ENCODE measurements at regions not wholly inside any gene's neighbourhood (a gene's known extent, or its start where the extent isn't known, plus 50 kb on each side); places are given as distances from the start of the nearest gene placed in this dataset.

DNA sequence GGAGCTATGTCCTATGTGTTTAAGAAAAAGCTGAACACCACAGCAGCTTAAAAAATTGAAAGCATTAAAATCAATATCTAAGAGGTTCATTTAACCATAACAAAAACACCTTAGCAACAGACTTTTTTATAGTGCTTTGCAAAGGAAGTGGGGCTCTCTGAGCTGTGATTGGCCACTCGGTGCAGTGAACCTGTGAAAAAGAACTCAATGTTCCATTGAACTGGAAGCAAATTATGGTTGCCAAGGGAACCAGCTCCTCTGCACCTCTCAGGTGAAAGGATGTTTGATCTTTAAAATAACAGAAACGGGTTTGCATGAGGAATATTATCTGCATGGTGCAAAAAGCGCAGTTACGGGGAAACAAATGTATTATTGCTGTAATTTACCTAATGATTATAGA, 149.4 kb downstream of the SNAPC1 start:
- Mint-ChIP-seq H3K4me3 (no peak overlapping the region), H3K36me3 (ENCODE audit: low read depth) (no peaks in the 10 kb centered on the region), H3K27me3 (peaks cover 28% of the 10 kb centered on the region), H3K9me3 (no peaks in the 10 kb centered on the region), H3K27ac (no peak overlapping the region), H3K4me1 (no peaks in the 10 kb centered on the region)
- intact Hi-C loops (cut with micrococcal nuclease) = no loop called here
- no peak for DNase-seq

DNA sequence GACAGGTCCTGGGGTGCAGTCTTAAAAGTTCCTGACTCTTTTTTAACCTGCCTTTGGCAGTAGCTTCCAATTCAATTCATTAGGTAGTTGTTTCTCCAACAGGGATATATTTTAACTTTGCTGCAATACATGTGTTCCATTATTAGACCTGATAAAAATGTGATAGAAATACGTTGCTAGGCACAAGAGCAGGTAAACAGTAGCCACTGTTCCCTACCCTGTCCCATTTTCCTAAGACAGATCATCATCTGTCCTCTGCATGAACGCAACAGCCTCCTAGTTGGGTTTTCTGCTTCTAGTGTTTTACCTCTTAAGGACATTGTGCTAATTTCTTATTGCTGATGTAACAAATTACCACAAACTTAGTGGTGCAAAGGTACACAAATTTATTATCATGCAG, 156.8 kb downstream of the SNAPC1 start:
- H3K9me3 Mint-ChIP-seq = no peaks in the 10 kb centered on the region
- intact Hi-C loops (cut with micrococcal nuclease) = no loop called here
- no peak overlapping the region for H3K27ac Mint-ChIP-seq
- peaks cover 2% of the 10 kb centered on the region for H3K4me1 Mint-ChIP-seq
- H3K27me3 Mint-ChIP-seq = peaks cover 24% of the 10 kb centered on the region
- H3K36me3 Mint-ChIP-seq (ENCODE audit: low read depth) = no peaks in the 10 kb centered on the region
- no peak overlapping the region for H3K4me3 Mint-ChIP-seq
- DNase-seq = no peak

DNA sequence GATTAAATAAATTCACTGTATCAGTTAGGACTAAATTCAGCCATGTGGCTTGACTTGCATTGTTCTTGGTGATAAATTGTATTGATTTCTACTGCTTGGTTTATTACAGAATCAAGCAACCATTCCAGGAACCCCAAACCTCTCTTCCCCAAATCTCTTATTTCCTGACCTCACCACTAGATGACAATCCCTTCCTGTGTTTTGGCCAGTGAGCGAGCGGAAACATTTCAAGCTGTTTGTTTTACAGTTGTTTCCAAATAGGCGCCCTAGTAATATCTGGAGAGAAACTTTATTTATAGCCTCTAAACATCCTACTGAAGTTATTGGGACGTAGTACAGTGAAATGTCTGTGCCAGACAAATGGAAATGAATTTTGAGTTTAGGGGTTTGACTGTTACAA, 161.1 kb downstream of the SNAPC1 start:
- Mint-ChIP-seq H3K36me3 (ENCODE audit: low read depth) (no peaks in the 10 kb centered on the region), H3K4me1 (peaks cover 2% of the 10 kb centered on the region), H3K27ac (no peak overlapping the region), H3K4me3 (no peak overlapping the region), H3K9me3 (no peaks in the 10 kb centered on the region), H3K27me3 (peaks cover 35% of the 10 kb centered on the region)
- DNase-seq = no peak
- intact Hi-C loops (cut with micrococcal nuclease) = loop anchor here (10.0 kb wide), 1 partner anchor 201 kb away; no protein-coding TSS in a partner anchor

DNA sequence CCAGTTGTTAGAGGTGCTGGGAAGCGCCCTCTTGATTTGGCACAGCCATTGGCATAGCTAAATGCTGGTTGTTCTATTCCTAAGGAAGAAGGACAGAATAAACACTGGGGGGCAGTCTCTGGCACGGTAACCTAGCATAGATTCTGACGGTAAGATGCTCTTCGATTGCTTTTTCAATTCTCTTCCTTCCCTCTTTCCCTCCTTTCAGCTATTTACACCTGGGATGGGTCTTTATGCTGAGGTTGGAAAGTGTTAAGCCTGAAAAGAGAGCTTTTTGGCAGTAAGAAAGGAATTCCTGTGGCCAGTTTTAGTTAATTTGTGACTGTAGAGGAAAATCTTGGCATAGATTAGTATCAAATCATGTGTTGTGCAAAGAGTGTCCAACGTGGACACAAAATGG, 162.8 kb downstream of the SNAPC1 start:
- Mint-ChIP-seq H3K9me3 (no peaks in the 10 kb centered on the region), H3K27me3 (peaks cover 42% of the 10 kb centered on the region), H3K4me3 (no peak overlapping the region), H3K36me3 (ENCODE audit: low read depth) (no peaks in the 10 kb centered on the region), H3K27ac (no peak overlapping the region), H3K4me1 (peaks cover 2% of the 10 kb centered on the region)
- intact Hi-C loops (cut with micrococcal nuclease) = loop anchor here (10.0 kb wide), 1 partner anchor 200 kb away; no protein-coding TSS in a partner anchor
- no peak for DNase-seq

DNA sequence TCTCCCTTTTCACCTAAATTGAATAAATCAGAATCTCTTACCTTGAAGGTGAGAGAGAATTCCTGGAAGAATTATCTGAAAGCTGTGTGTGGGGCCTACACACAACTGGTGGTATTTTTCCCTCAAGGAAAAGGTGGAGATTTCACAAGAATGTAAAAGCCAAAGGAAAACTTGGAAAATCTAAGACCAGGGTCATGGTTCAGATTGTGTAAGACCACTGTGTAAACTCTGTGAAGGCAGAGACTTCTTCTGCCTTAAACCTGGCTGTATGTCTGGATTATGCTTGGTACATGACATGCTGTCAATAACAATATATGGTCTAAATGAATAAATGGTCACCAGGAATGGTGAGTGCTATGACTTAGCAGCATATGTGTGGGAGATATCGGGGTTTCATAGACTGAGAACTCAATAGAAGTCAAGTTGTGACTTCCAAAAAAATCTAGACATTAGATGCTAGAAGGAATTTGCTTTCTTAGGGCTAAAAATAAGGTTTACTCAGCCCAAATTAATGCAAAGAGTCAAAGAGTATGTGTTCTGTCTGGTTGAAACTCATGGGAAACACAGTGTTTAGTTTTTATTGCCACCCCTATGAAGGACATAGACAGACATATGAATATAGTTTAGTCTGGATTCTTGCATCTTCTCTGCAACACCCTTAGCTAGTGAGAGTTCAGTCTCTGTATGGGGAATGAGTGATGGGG, 163.7 kb downstream of the SNAPC1 start:
- H3K27me3 Mint-ChIP-seq = peaks cover 47% of the 10 kb centered on the region
- H3K27ac Mint-ChIP-seq = no peak overlapping the region
- DNase-seq = no peak
- no peaks in the 10 kb centered on the region for H3K36me3 Mint-ChIP-seq (ENCODE audit: low read depth)
- H3K4me1 Mint-ChIP-seq = peaks cover 2% of the 10 kb centered on the region
- H3K9me3 Mint-ChIP-seq = no peaks in the 10 kb centered on the region
- no peak overlapping the region for H3K4me3 Mint-ChIP-seq
- intact Hi-C loops (cut with micrococcal nuclease) = loop anchor here (10.0 kb wide), 1 partner anchor 199 kb away; no protein-coding TSS in a partner anchor

DNA sequence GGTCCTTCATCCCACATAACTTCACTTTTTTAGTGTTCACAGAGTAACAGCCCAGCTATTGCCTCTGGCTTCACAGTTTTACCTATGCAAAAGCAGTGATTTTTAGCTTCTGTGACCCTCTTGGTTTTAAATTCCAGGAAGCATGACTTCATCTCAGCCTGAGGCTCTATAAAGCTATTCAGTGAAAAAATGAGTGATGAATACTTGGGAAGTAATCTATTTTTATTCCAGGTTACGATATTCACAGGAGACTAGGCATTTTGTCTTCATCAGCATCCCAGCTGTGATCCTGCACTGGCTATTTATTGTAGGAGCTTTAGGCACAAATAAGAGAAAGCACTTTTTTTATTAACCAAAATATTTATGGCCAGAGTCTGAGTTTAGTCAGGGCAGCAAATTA, 164.8 kb downstream of the SNAPC1 start:
- Mint-ChIP-seq H3K4me1 (peaks cover 2% of the 10 kb centered on the region), H3K4me3 (no peak overlapping the region), H3K27ac (no peak overlapping the region), H3K36me3 (ENCODE audit: low read depth) (no peaks in the 10 kb centered on the region), H3K9me3 (no peaks in the 10 kb centered on the region), H3K27me3 (peaks cover 50% of the 10 kb centered on the region)
- no peak for DNase-seq
- intact Hi-C loops (cut with micrococcal nuclease) = loop anchor here (10.0 kb wide), 1 partner anchor 198 kb away; no protein-coding TSS in a partner anchor

DNA sequence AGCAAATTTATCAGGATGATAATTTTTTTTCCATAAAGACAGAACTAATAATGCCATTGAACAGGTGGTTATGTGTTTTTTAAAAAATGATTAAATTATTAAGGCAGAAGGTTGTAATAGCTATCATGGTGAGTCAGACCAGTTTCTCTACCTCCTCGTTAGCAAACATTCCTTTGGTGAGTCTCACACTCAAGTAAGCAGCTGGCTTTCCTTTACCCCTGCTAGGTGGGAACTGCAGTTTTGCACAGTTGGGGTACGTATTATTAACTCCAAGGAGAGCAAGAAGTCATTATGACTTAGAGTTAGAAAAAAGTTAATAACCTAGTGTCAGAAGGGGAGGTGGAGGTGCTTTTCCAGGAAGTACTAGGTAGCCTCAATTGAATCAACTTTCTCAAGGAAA, 165.3 kb downstream of the SNAPC1 start:
- DNase-seq = no peak
- no peaks in the 10 kb centered on the region for H3K9me3 Mint-ChIP-seq
- intact Hi-C loops (cut with micrococcal nuclease) = loop anchor here (10.0 kb wide), 1 partner anchor 197 kb away; no protein-coding TSS in a partner anchor
- H3K27ac Mint-ChIP-seq = no peak overlapping the region
- H3K4me1 Mint-ChIP-seq = peaks cover 2% of the 10 kb centered on the region
- H3K4me3 Mint-ChIP-seq = no peak overlapping the region
- no peaks in the 10 kb centered on the region for H3K36me3 Mint-ChIP-seq (ENCODE audit: low read depth)
- peaks cover 49% of the 10 kb centered on the region for H3K27me3 Mint-ChIP-seq

DNA sequence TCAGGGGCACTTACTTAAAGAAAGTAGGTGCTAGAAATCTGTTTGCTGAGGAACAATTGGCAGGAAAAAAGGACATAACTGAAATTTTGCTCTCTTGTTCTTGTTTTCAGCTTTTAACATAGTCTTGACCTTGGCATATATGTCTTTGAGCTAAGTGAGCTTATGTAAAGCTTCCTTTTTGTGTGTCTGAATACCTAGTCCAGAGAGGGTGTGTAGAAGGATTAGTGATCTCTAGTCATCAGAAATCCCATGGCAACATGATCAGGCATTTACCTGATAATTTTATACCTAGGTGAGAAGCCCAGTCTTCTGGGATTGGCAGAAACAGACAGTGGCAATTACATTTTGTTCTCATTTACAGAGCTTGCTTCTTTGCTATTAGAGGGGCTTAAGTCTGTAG, 166.1 kb downstream of the SNAPC1 start:
- H3K9me3 Mint-ChIP-seq = no peaks in the 10 kb centered on the region
- no peaks in the 10 kb centered on the region for H3K36me3 Mint-ChIP-seq (ENCODE audit: low read depth)
- DNase-seq = no peak
- H3K27me3 Mint-ChIP-seq = peaks cover 50% of the 10 kb centered on the region
- peaks cover 1% of the 10 kb centered on the region for H3K4me1 Mint-ChIP-seq
- H3K27ac Mint-ChIP-seq = no peak overlapping the region
- H3K4me3 Mint-ChIP-seq = no peak overlapping the region
- intact Hi-C loops (cut with micrococcal nuclease) = loop anchor here (10.0 kb wide), 1 partner anchor 197 kb away; no protein-coding TSS in a partner anchor

DNA sequence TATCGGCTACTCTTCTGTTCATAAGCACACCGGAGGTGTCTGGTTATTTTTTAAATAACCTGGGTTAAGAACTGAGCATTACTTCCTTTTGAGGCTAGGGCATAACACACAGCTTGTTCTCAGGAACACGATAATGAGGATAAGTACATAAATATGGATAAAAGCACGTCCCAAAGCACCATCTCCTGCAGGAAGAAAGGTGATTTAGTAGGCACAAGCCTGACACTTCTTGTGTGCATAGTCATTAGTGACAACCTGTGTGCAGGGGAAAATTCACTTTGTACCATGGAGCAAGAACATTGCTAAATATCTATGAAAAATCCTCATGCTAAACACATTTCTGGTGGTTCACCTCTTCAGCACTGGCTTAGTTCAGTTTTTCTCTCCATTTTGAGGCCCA, 166.5 kb downstream of the SNAPC1 start:
- Mint-ChIP-seq H3K27me3 (peaks cover 49% of the 10 kb centered on the region), H3K4me1 (no peaks in the 10 kb centered on the region)
- intact Hi-C loops (cut with micrococcal nuclease) = loop anchor here (10.0 kb wide), 1 partner anchor 196 kb away; no protein-coding TSS in a partner anchor

DNA sequence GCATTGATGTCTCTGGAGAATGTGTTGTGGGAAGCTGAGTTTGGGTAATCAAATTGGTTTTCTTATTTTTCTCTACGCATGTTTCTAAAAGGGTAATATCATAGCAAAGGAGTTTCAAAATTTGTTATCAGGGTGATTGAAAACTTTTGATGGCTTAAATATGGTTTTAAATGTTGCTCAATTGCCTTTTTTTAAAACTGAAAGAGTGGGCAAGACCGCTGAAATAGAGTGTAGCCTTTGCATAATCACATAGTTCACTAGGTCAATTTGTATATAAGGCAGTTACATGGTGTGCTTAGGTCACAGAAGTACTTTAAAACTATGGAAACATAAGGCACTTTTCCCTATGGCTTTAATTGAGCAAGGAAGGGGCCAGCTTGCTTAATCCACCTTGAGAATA, 167.4 kb downstream of the SNAPC1 start:
- no peaks in the 10 kb centered on the region for H3K4me1 Mint-ChIP-seq
- peaks cover 42% of the 10 kb centered on the region for H3K27me3 Mint-ChIP-seq
- no peak for DNase-seq
- no peaks in the 10 kb centered on the region for H3K36me3 Mint-ChIP-seq (ENCODE audit: low read depth)
- intact Hi-C loops (cut with micrococcal nuclease) = loop anchor here (10.0 kb wide), 1 partner anchor 195 kb away; no protein-coding TSS in a partner anchor
- H3K9me3 Mint-ChIP-seq = no peaks in the 10 kb centered on the region
- H3K4me3 Mint-ChIP-seq = no peak overlapping the region
- H3K27ac Mint-ChIP-seq = no peak overlapping the region

More for the DNA sequence above, 166.5 kb downstream of the SNAPC1 start:
- Mint-ChIP-seq H3K27ac (no peak overlapping the region), H3K9me3 (no peaks in the 10 kb centered on the region), H3K36me3 (ENCODE audit: low read depth) (no peaks in the 10 kb centered on the region), H3K4me3 (no peak overlapping the region)
- DNase-seq = no peak

DNA sequence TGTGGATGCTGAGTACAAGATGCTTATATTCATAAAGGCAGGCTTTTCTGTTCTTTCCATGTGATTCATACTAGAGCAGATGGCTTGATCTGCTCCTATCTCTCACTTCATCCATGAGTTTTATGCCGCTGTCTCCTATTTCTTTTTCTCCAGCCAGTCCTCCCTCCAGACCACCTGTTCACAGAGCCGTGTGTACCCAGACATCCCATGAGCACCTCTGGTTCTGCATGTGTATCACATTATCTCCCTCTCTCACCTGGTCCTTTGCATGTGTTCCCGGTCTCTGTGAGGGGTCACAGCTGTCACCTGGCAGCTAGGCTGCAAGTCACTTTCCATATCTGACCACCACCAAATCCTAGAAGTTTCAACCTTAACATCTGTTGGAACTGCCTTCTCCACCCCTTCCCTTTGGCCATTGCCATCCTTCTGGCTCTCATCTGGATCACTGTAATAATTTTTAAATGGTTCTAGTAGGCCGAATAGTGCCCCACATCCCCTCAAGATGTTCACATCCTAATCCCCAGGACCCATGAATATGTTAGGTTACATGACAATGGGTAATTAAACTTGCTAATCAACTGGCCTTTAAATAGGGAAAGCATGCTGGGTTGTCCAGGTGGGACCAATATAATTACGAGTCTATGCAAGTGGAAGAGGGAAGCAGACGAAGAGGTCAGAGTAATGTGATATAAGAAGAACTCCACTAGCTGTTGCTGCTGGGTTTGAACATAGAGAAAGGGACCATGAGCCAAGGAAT, 168.1 kb downstream of the SNAPC1 start:
- intact Hi-C loops (cut with micrococcal nuclease) = no loop called here
- Mint-ChIP-seq H3K4me3 (no peak overlapping the region), H3K36me3 (ENCODE audit: low read depth) (no peaks in the 10 kb centered on the region), H3K9me3 (no peaks in the 10 kb centered on the region), H3K27me3 (peaks cover 36% of the 10 kb centered on the region), H3K4me1 (no peaks in the 10 kb centered on the region), H3K27ac (no peak overlapping the region)
- no peak for DNase-seq

DNA sequence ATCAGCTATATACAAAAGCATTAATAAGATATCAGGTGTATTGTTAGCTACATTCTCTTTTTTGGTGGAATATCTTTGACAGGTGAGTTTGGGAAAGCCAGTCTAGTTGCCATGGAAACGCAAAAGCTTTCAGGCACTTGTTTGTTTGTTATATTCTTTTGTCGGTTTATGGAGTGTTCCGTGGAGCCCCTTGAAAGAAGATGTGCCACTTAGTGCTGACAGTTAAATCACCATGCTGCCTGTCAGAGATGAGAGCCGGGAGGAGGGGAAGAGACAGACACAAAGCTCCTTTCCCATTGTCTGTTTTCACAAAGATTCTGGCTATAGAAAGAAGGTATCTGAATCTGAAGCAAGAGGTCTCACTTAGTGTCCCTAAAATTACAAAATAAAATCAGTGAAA, 170.8 kb downstream of the SNAPC1 start:
- peaks cover 30% of the 10 kb centered on the region for H3K27me3 Mint-ChIP-seq
- DNase-seq = no peak
- no peak overlapping the region for H3K4me3 Mint-ChIP-seq
- no peaks in the 10 kb centered on the region for H3K36me3 Mint-ChIP-seq (ENCODE audit: low read depth)
- no peaks in the 10 kb centered on the region for H3K9me3 Mint-ChIP-seq
- no peaks in the 10 kb centered on the region for H3K4me1 Mint-ChIP-seq
- no peak overlapping the region for H3K27ac Mint-ChIP-seq
- intact Hi-C loops (cut with micrococcal nuclease) = no loop called here

DNA sequence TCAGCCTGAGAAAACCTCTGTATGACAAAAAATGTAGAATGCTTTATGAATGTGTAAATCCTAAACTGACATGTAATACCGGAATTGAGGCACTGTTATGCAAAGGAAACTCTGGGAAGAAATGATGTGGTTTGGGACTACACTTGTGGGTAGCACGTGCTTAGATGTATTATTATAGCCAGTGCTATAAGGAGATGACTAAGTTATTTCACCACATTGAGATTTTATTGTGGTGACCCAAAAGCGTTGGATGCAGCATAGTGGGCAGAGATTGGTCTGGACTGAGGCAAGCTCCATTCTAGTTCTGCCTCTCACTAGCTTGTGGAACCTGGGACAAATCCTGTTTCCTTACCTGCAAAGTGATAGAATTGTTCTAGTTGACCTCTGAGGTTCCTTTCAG, 172.2 kb downstream of the SNAPC1 start:
- Mint-ChIP-seq H3K9me3 (no peaks in the 10 kb centered on the region), H3K27me3 (peaks cover 23% of the 10 kb centered on the region), H3K36me3 (ENCODE audit: low read depth) (no peaks in the 10 kb centered on the region), H3K27ac (no peak overlapping the region), H3K4me1 (no peaks in the 10 kb centered on the region), H3K4me3 (no peak overlapping the region)
- intact Hi-C loops (cut with micrococcal nuclease) = no loop called here
- DNase-seq = no peak

DNA sequence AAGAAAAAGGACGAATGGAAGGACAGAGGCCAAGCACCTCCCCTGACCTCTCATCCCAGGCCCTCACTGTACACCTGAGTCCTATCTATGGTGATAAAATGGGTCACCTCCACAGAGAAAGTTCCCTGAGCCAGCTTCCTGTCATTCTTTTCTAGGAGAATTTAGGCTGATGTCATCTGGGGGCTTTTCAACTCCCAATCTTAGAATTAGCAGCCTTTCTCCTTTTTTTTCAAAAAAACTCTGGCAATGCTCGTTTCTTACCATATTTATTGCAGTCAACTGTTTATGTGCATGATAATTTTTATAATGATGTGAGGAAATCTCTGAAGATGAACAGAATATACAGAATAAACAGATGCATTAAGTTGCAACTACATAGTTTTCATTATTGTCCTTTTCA, 177.6 kb downstream of the SNAPC1 start:
- no peaks in the 10 kb centered on the region for H3K36me3 Mint-ChIP-seq (ENCODE audit: low read depth)
- H3K27me3 Mint-ChIP-seq = peaks cover 14% of the 10 kb centered on the region
- H3K9me3 Mint-ChIP-seq = peaks cover 5% of the 10 kb centered on the region

More for the DNA sequence above, 177.6 kb downstream of the SNAPC1 start:
- Mint-ChIP-seq H3K4me1 (no peaks in the 10 kb centered on the region), H3K4me3 (no peak overlapping the region), H3K27ac (no peak overlapping the region)
- DNase-seq = no peak
- intact Hi-C loops (cut with micrococcal nuclease) = no loop called here
